ENCODE measurements at regions not wholly inside any gene's neighbourhood (a gene's known extent, or its start where the extent isn't known, plus 50 kb on each side); places are given as distances from the start of the nearest gene placed in this dataset.

DNA sequence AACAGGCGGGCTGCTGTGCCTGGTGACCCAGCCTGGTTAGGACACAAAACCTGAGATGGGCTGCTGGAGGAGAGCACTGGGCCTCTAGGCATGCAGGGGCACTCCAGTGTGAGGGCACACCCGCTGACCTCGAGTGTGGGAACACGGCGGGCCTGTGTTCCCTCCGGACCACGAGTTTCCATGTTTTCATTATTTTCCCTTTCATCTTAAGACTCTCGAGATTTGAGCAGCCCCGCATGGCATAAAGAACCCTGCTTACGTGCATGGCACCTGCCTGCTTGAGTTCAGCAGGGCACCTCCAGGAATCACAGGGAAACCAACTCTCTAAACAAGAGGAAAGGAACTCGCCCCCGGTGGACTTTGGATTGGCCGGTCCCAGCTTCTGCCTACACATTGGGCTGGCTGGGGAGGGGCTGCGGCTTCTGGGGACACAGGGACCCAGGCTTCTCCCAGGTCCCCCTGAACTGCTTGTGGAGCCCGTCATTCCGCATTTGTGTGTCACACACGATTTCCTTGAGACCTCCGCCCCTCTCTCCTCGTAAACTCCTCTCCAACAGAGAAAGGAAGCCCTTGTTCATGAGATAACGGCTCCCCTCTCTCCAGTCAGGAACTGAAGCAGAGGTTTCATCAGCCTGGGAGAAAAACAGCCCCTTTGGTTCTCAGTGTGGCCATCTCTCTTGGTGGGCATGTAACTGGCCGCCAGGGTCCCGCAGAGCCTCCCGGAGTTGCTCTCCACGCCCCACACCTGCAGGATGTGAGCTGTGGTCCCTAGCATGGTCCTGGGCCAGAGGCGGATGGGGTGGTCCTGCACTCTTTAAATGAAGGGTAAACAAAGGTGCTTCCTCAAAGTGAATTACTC lies 181.8 kb downstream of the TTLL2 start (continued):
- TF ChIP-seq SNAPC2 (CRISPR knock-in tag; IDR thresholded peaks at IDR 0.05): no peak
- TF ChIP-seq ZNF263 (CRISPR knock-in tag; IDR thresholded peaks at IDR 0.05): no peak
- TF ChIP-seq ZBTB42 (CRISPR knock-in tag; IDR thresholded peaks at IDR 0.05): no peak
- TF ChIP-seq KLF16 (CRISPR knock-in tag; IDR thresholded peaks at IDR 0.05): 0 out of 4 replicates have a peak, but pooled peaks of 1 of the 2 experiments have one; percentile 27
- no peak for TF ChIP-seq SCMH1 (CRISPR knock-in tag; IDR thresholded peaks at IDR 0.05; ENCODE audit: borderline replicate concordance)
- no peak; the same call in 1 of the 2 replicates for TF ChIP-seq ZSCAN25 (CRISPR knock-in tag; IDR thresholded peaks at IDR 0.05)
- no peak for TF ChIP-seq U2AF2 (IDR thresholded peaks at IDR 0.05; ENCODE audit: low read depth, low read length)
- TF ChIP-seq RXRB (CRISPR knock-in tag; IDR thresholded peaks at IDR 0.05; ENCODE audit: borderline replicate concordance): peak; percentile 69
- TF ChIP-seq GATA4 (IDR thresholded peaks at IDR 0.05; ENCODE audit: borderline replicate concordance, low read depth): no peak
- TF ChIP-seq, protein P1, sequence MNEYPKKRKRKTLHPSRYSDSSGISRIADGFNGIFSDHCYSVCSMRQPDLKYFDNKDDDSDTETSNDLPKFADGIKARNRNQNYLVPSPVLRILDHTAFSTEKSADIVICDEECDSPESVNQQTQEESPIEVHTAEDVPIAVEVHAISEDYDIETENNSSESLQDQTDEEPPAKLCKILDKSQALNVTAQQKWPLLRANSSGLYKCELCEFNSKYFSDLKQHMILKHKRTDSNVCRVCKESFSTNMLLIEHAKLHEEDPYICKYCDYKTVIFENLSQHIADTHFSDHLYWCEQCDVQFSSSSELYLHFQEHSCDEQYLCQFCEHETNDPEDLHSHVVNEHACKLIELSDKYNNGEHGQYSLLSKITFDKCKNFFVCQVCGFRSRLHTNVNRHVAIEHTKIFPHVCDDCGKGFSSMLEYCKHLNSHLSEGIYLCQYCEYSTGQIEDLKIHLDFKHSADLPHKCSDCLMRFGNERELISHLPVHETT (CRISPR knock-in tag; conservative IDR thresholded peaks at IDR 0.05): 0 out of 2 replicates have a peak, but pooled peaks have one; percentile 21
- no peak for TF ChIP-seq SATB2 (CRISPR knock-in tag; IDR thresholded peaks at IDR 0.05)
- TF ChIP-seq ZNF569 (CRISPR knock-in tag; IDR thresholded peaks at IDR 0.05; ENCODE audit: borderline replicate concordance): no peak
- TF ChIP-seq ZNF615 (CRISPR knock-in tag; IDR thresholded peaks at IDR 0.05; ENCODE audit: borderline replicate concordance): no peak
- 0 out of 2 replicates have a peak, but pooled peaks have one; percentile 34 for TF ChIP-seq ELF1 (CRISPR knock-in tag; IDR thresholded peaks at IDR 0.05)
- TF ChIP-seq AGO2 (optimal IDR thresholded peaks at IDR 0.05; ENCODE audit: low read depth, low read length): no peak
- TF ChIP-seq ZMYM3 (CRISPR knock-in tag; IDR thresholded peaks at IDR 0.05): peak; percentile 68; the same call in 1 of the 2 replicates
- no peak for TF ChIP-seq NFKB2 (CRISPR knock-in tag; IDR thresholded peaks at IDR 0.05; ENCODE audit: borderline replicate concordance)
- no peak for TF ChIP-seq TBL1XR1 (IDR thresholded peaks at IDR 0.05; ENCODE audit: borderline replicate concordance, low read length, partially characterized antibody)
- TF ChIP-seq, protein P2, sequence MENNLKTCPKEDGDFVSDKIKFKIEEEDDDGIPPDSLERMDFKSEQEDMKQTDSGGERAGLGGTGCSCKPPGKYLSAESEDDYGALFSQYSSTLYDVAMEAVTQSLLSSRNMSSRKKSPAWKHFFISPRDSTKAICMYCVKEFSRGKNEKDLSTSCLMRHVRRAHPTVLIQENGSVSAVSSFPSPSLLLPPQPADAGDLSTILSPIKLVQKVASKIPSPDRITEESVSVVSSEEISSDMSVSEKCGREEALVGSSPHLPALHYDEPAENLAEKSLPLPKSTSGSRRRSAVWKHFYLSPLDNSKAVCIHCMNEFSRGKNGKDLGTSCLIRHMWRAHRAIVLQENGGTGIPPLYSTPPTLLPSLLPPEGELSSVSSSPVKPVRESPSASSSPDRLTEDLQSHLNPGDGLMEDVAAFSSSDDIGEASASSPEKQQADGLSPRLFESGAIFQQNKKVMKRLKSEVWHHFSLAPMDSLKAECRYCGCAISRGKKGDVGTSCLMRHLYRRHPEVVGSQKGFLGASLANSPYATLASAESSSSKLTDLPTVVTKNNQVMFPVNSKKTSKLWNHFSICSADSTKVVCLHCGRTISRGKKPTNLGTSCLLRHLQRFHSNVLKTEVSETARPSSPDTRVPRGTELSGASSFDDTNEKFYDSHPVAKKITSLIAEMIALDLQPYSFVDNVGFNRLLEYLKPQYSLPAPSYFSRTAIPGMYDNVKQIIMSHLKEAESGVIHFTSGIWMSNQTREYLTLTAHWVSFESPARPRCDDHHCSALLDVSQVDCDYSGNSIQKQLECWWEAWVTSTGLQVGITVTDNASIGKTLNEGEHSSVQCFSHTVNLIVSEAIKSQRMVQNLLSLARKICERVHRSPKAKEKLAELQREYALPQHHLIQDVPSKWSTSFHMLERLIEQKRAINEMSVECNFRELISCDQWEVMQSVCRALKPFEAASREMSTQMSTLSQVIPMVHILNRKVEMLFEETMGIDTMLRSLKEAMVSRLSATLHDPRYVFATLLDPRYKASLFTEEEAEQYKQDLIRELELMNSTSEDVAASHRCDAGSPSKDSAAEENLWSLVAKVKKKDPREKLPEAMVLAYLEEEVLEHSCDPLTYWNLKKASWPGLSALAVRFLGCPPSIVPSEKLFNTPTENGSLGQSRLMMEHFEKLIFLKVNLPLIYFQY (CRISPR knock-in tag; IDR thresholded peaks at IDR 0.05; ENCODE audit: borderline replicate concordance): peak; percentile 87; the same call in 1 of the 2 replicates
- peak; percentile 94 for TF ChIP-seq ZNF687 (CRISPR knock-in tag; IDR thresholded peaks at IDR 0.05)
- no peak for TF ChIP-seq ZNF225 (CRISPR knock-in tag; IDR thresholded peaks at IDR 0.05)
